Stimulated activated CD4-positive, alpha-beta T cell treated with anti-CD3 and anti-CD28 coated beads, Interleukin-4, amount 100 ng/mL, for 1 hour (primary cell): ENCODE measurements at regions not wholly inside any gene's neighbourhood (a gene's known extent, or its start where the extent isn't known, plus 50 kb on each side); places are given as distances from the start of the nearest gene placed in this dataset.

Experiments used
- DNase-seq: peaks from one replicate; pipeline ENCODE4 v3.0.0-alpha.2; 2020

GRCh38 chr5:100004969-100005368 is 530.2 kb upstream of the FAM174A start:
- no peak for DNase-seq

GRCh38 chr5:99998319-99998718 is 536.9 kb upstream of the FAM174A start:
- DNase-seq: no peak

GRCh38 chr5:99995407-99995806 is 539.8 kb upstream of the FAM174A start:
- no peak for DNase-seq

GRCh38 chr5:99973779-99974178 is 561.4 kb upstream of the FAM174A start:
- DNase-seq: no peak

GRCh38 chr5:99955962-99956361 is 579.2 kb upstream of the FAM174A start:
- no peak for DNase-seq

GRCh38 chr5:99955006-99955405 is 580.2 kb upstream of the FAM174A start:
- no peak for DNase-seq

GRCh38 chr5:99949969-99950524 is 585.1 kb upstream of the FAM174A start:
- DNase-seq: no peak

- no peak for DNase-seq
Observed at GRCh38 chr5:99949361-99949760, 585.8 kb upstream of the FAM174A start.

GRCh38 chr5:99948850-99949249 is 586.3 kb upstream of the FAM174A start:
- no peak for DNase-seq

GRCh38 chr5:99945478-99946442 is 589.4 kb upstream of the FAM174A start:
- no peak for DNase-seq

GRCh38 chr5:99940540-99940939 is 594.6 kb upstream of the FAM174A start:
- no peak for DNase-seq

- DNase-seq: no peak
Observed at GRCh38 chr5:99936911-99937310, 598.3 kb upstream of the FAM174A start.

- no peak for DNase-seq
Observed at GRCh38 chr5:99929806-99930135, 605.4 kb upstream of the FAM174A start.

- no peak for DNase-seq
Observed at GRCh38 chr5:99929067-99929805, 605.9 kb upstream of the FAM174A start.

GRCh38 chr5:99928490-99928889 is 606.7 kb upstream of the FAM174A start:
- no peak for DNase-seq

- no peak for DNase-seq
Observed at GRCh38 chr5:99926463-99926862, 608.7 kb upstream of the FAM174A start.

- no peak for DNase-seq
Observed at GRCh38 chr5:99922386-99922785, 612.8 kb upstream of the FAM174A start.

GRCh38 chr5:99911971-99912370 is 623.2 kb upstream of the FAM174A start:
- DNase-seq: no peak

- DNase-seq: no peak
Observed at GRCh38 chr5:99906776-99907175, 628.4 kb upstream of the FAM174A start.

- no peak for DNase-seq
Observed at GRCh38 chr5:99901972-99902371, 633.2 kb upstream of the FAM174A start.

- no peak for DNase-seq
Observed at GRCh38 chr5:99900302-99900852, 634.8 kb upstream of the FAM174A start.

GRCh38 chr5:99879791-99880511 is 655.2 kb upstream of the FAM174A start:
- no peak for DNase-seq

- DNase-seq: no peak
Observed at GRCh38 chr5:99878830-99879229, 656.3 kb upstream of the FAM174A start.
